Suprapubic skin (tissue), 4 donors: ENCODE measurements at regions not wholly inside any gene's neighbourhood (a gene's known extent, or its start where the extent isn't known, plus 50 kb on each side); places are given as distances from the start of the nearest gene placed in this dataset.

ENCODE experiments used
- CTCF ChIP-seq, 2 donors: fragments of 200-600 bp in 1 of 2; fragments of 450-650 bp in 1 of 2; sonication (generic) in 1 of 2; IDR thresholded peaks; one replicate each; pipeline ENCODE4 v1.5.1; 2016 to 2019; ENCODE audit warnings: antibody characterized with exemption in 2 of 2, mild to moderate bottlenecking in 1 of 2, moderate library complexity in 1 of 2
- EP300 ChIP-seq: sonication (generic); formaldehyde crosslinking; IDR thresholded peaks from one replicate; pipeline ENCODE4 v1.6.1; 2017; ENCODE audit warnings: antibody characterized with exemption
- POLR2A ChIP-seq, 2 donors: fragments of 450-650 bp; IDR thresholded peaks; one replicate each; pipeline ENCODE4 v1.6.1; 2017; ENCODE audit warnings: antibody characterized with exemption in 2 of 2, mild to moderate bottlenecking in 2 of 2, moderate library complexity in 2 of 2
- POLR2AphosphoS5 ChIP-seq, 3 donors: sonication (generic); formaldehyde crosslinking; IDR thresholded peaks; one replicate each; pipeline ENCODE4 v1.6.1; 2017; ENCODE audit warnings: antibody characterized with exemption in 3 of 3

GRCh38 chr3:127119693-127120464 is 73.1 kb upstream of the PRR23E start:
- TF ChIP-seq CTCF (IDR thresholded peaks at IDR 0.05): no peak
- TF ChIP-seq POLR2A (IDR thresholded peaks at IDR 0.05): no peak
- no peak for TF ChIP-seq EP300
- TF ChIP-seq POLR2AphosphoS5 (IDR thresholded peaks at IDR 0.05): no peak
